ENCODE measurements at regions not wholly inside any gene's neighbourhood (a gene's known extent, or its start where the extent isn't known, plus 50 kb on each side); places are given as distances from the start of the nearest gene placed in this dataset.

DNA sequence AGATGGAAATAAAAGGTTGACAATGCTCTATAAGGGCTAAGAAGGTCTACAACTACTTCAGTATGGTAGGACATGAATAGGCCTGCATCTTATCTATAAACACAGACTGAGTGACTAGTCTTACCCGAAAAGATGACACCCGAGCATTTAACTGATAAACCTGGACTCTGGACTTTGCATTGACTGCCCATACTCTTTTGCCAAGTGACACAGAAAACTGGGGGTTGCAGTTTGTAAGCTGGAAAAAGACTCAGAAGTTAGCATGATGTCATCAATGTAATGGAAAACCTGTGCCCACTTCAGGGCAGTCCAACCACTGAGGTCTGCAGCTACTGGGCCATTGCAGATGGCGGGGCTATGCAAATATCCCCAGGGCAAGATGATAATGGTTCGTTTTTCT is 258.3 kb upstream of the NEGR1 start:
- CTCF ChIA-PET, result no interaction called here
- DNase-seq, result no peak
- no peaks in the 10 kb centered on the region for H3K79me2 ChIP-seq (ENCODE audit: low read depth)

DNA sequence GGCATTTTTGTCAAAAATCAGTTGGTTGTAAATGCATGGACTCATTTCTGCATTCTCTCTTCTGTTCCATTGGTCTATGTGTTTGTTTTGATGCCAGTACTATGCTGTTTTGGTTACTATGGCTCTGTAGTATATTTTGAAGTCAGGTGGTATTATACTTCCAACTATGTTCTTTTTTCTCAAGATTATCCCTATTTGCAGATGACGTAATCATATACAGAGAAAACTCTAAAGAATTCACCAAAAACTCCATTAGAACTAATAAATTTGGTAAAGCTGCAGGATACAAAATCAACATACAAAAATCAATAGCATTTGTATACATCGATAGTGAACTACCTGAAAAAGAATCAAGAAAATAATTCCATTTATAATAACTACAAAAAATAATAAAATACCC is 253.1 kb upstream of the NEGR1 start:
- intact Hi-C loops (cut with micrococcal nuclease; ENCODE audit: unreplicated experiment), result no loop called here
- ChIA-PET POLR2A (ENCODE audit: unreplicated experiment) (no interaction called here), CTCF (no interaction called here)

More for the DNA sequence above, 258.3 kb upstream of the NEGR1 start:
- Histone ChIP-seq H3K4me2 (no peak overlapping the region), H4K20me1 (ENCODE audit: insufficient read depth) (no peaks in the 10 kb centered on the region), H3K9me2 (ENCODE audit: insufficient read depth) (no peaks in the 10 kb centered on the region), H3F3A (ENCODE audit: insufficient read depth, low read depth) (no peaks in the 10 kb centered on the region), H3K27me3 (ENCODE audit: insufficient read depth, low read depth) (no peaks in the 10 kb centered on the region), H3K27ac (no peak overlapping the region), H3K4me3 (no peak overlapping the region), H2AFZ (no peak overlapping the region), H3K9me3 (ENCODE audit: insufficient read depth, low read depth) (no peaks in the 10 kb centered on the region), H3K36me3 (ENCODE audit: low read depth) (no peaks in the 10 kb centered on the region), H3K4me1 (replicated peaks; ENCODE audit: insufficient read depth) (no peaks in the 10 kb centered on the region)
- POLR2A ChIA-PET (ENCODE audit: unreplicated experiment), result no interaction called here
- intact Hi-C loops (cut with micrococcal nuclease; ENCODE audit: unreplicated experiment), result no loop called here
- no TSS peak for BruUV-seq (replicated peaks)
- TF ChIP-seq, protein P1, sequence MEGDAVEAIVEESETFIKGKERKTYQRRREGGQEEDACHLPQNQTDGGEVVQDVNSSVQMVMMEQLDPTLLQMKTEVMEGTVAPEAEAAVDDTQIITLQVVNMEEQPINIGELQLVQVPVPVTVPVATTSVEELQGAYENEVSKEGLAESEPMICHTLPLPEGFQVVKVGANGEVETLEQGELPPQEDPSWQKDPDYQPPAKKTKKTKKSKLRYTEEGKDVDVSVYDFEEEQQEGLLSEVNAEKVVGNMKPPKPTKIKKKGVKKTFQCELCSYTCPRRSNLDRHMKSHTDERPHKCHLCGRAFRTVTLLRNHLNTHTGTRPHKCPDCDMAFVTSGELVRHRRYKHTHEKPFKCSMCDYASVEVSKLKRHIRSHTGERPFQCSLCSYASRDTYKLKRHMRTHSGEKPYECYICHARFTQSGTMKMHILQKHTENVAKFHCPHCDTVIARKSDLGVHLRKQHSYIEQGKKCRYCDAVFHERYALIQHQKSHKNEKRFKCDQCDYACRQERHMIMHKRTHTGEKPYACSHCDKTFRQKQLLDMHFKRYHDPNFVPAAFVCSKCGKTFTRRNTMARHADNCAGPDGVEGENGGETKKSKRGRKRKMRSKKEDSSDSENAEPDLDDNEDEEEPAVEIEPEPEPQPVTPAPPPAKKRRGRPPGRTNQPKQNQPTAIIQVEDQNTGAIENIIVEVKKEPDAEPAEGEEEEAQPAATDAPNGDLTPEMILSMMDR (conservative IDR thresholded peaks at IDR 0.05), result no peak
- TF ChIP-seq EZH2 (IDR thresholded peaks at IDR 0.05; ENCODE audit: low read depth), result no peak

DNA sequence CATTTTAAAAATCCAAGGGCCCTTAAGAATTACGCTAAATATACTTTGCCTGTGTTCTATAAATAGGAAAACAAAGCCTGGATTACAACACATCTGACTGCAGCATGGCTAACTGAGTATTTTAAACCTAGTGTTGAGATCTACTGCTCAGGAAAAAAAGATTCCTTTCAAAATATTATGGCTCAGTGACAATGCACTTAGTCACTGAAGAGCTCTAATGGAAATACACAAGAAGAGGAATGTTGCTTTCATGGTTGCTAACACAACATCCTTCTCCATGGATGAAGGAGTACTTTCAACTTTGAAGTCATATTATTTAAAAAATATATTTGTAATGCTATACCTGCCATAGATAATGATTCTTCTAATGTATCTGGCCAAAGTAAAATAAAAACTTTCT is 248.3 kb upstream of the NEGR1 start:
- H3K27me3 ChIP-seq (ENCODE audit: insufficient read depth, low read depth), result no peaks in the 10 kb centered on the region
- H4K20me1 ChIP-seq (ENCODE audit: insufficient read depth), result no peaks in the 10 kb centered on the region
- BruUV-seq (replicated peaks), result no TSS peak
- no peak overlapping the region for H3K4me3 ChIP-seq
- no peaks in the 10 kb centered on the region for H3K9me3 ChIP-seq (ENCODE audit: insufficient read depth, low read depth)
- H3F3A ChIP-seq (ENCODE audit: insufficient read depth, low read depth), result no peaks in the 10 kb centered on the region
- H3K36me3 ChIP-seq (ENCODE audit: low read depth), result no peaks in the 10 kb centered on the region
- H3K27ac ChIP-seq, result no peak overlapping the region
- no peak for TF ChIP-seq EZH2 (IDR thresholded peaks at IDR 0.05; ENCODE audit: low read depth)
- TF ChIP-seq, protein P1 (conservative IDR thresholded peaks at IDR 0.05), result no peak
- intact Hi-C loops (cut with micrococcal nuclease; ENCODE audit: unreplicated experiment), result no loop called here
- H3K9me2 ChIP-seq (ENCODE audit: insufficient read depth), result 0 out of 2 replicates have a peak, but pooled peaks cover 4% of the 10 kb centered on the region
- DNase-seq, result no peak
- H3K4me2 ChIP-seq, result no peak overlapping the region
- H3K4me1 ChIP-seq (replicated peaks; ENCODE audit: insufficient read depth), result no peaks in the 10 kb centered on the region
- no peak overlapping the region for H2AFZ ChIP-seq
- no peaks in the 10 kb centered on the region for H3K79me2 ChIP-seq (ENCODE audit: low read depth)
- ChIA-PET POLR2A (ENCODE audit: unreplicated experiment) (no interaction called here), CTCF (no interaction called here)

More for the DNA sequence above, 253.1 kb upstream of the NEGR1 start:
- Histone ChIP-seq H3K4me1 (replicated peaks; ENCODE audit: insufficient read depth) (no peaks in the 10 kb centered on the region), H4K20me1 (ENCODE audit: insufficient read depth) (no peaks in the 10 kb centered on the region), H3K9me2 (ENCODE audit: insufficient read depth) (no peaks in the 10 kb centered on the region), H2AFZ (no peak overlapping the region), H3K36me3 (ENCODE audit: low read depth) (no peaks in the 10 kb centered on the region), H3K4me2 (no peak overlapping the region), H3K4me3 (no peak overlapping the region), H3K9me3 (ENCODE audit: insufficient read depth, low read depth) (no peaks in the 10 kb centered on the region), H3K27ac (no peak overlapping the region), H3F3A (ENCODE audit: insufficient read depth, low read depth) (no peaks in the 10 kb centered on the region), H3K79me2 (ENCODE audit: low read depth) (no peaks in the 10 kb centered on the region), H3K27me3 (ENCODE audit: insufficient read depth, low read depth) (no peaks in the 10 kb centered on the region)
- BruUV-seq (replicated peaks), result no TSS peak
- no peak for DNase-seq
- TF ChIP-seq EZH2 (IDR thresholded peaks at IDR 0.05; ENCODE audit: low read depth), result no peak
- TF ChIP-seq, protein P1 (conservative IDR thresholded peaks at IDR 0.05), result no peak

Measured in PC-9 (cell line).